HFFc6 (cell line): ENCODE measurements at regions not wholly inside any gene's neighbourhood (a gene's known extent, or its start where the extent isn't known, plus 50 kb on each side); places are given as distances from the start of the nearest gene placed in this dataset.

Source experiments
- DNase-seq: peaks from one replicate; pipeline ENCODE4 v3.0.0-alpha.2; 2018
- H3K27ac Mint-ChIP-seq: 2 replicates; pipeline ENCODE4 v1.8.0; 2020; ENCODE audit warnings: mild to moderate bottlenecking, mixed read lengths
- H3K27me3 Mint-ChIP-seq: 2 replicates; pipeline ENCODE4 v1.8.0; 2021; ENCODE audit warnings: mild to moderate bottlenecking, moderate library complexity, mixed read lengths; ENCODE audit not compliant: insufficient read depth
- H3K36me3 Mint-ChIP-seq: 2 replicates; pipeline ENCODE4 v1.8.0; 2021; ENCODE audit warnings: low read depth, mixed read lengths
- H3K4me1 Mint-ChIP-seq: 2 replicates; pipeline ENCODE4 v1.8.0; 2020; ENCODE audit warnings: low read depth, mixed read lengths
- H3K4me3 Mint-ChIP-seq: 2 replicates; pipeline ENCODE4 v1.8.0; 2020; ENCODE audit warnings: mild to moderate bottlenecking, moderate library complexity, mixed read lengths
- H3K9me3 Mint-ChIP-seq: 2 replicates; pipeline ENCODE4 v1.8.0; 2020; ENCODE audit warnings: mild to moderate bottlenecking, mixed read lengths
- TF ChIP-seq, protein P1 (sequence below): fragments of 200-600 bp; sonication (generic); IDR thresholded peaks from 2 replicates; pipeline ENCODE4 v1.5.0; 2021; ENCODE audit warnings: antibody characterized with exemption, mild to moderate bottlenecking

DNA sequence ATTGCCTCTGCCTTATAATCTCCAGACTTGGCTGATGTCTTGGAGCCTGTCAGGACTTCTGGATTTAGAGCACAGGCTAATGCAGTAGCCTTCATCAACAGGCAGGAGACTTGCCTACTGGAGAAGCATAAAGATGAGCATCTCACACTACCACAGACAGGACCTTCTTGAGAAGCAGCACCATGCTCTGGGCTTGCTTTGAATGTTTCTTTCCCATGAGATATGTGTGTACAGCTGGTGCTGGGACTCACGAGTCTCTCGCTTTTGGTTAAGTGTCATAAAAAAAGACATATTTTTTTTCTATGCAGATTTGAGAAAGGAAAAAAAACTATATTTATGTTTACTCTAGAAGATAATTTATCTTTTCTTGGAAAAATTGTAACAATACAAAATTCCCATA lies 671.3 kb downstream of the MRPL39 start:
- no peak overlapping the region for H3K4me3 Mint-ChIP-seq
- TF ChIP-seq, protein P1, sequence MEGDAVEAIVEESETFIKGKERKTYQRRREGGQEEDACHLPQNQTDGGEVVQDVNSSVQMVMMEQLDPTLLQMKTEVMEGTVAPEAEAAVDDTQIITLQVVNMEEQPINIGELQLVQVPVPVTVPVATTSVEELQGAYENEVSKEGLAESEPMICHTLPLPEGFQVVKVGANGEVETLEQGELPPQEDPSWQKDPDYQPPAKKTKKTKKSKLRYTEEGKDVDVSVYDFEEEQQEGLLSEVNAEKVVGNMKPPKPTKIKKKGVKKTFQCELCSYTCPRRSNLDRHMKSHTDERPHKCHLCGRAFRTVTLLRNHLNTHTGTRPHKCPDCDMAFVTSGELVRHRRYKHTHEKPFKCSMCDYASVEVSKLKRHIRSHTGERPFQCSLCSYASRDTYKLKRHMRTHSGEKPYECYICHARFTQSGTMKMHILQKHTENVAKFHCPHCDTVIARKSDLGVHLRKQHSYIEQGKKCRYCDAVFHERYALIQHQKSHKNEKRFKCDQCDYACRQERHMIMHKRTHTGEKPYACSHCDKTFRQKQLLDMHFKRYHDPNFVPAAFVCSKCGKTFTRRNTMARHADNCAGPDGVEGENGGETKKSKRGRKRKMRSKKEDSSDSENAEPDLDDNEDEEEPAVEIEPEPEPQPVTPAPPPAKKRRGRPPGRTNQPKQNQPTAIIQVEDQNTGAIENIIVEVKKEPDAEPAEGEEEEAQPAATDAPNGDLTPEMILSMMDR: no peak
- no peak for DNase-seq
- no peaks in the 10 kb centered on the region for H3K4me1 Mint-ChIP-seq
- no peaks in the 10 kb centered on the region for H3K9me3 Mint-ChIP-seq
- no peaks in the 10 kb centered on the region for H3K27me3 Mint-ChIP-seq
- H3K36me3 Mint-ChIP-seq: no peaks in the 10 kb centered on the region
- H3K27ac Mint-ChIP-seq: no peak overlapping the region

DNA sequence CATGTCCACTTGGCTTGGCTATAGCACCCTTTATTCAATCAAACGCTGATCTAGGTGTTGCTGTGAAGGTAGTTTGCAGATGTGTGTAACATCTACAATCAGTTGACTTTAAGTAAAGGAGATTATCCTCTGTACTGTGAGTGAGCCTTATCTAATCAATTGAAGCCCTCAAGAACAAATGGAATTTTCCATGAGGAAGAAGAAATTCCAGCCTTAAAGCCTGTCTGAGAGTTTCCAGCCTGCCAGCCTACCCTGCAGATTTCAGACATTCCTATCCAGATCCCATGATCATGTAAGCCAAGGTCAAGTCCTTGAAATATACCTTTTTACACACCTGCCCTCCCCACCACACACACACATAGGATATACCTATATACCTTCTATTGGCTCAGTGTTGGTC lies 696.7 kb downstream of the MRPL39 start:
- DNase-seq: no peak
- H3K4me3 Mint-ChIP-seq: no peak overlapping the region
- no peak overlapping the region for H3K27ac Mint-ChIP-seq
- no peaks in the 10 kb centered on the region for H3K36me3 Mint-ChIP-seq
- TF ChIP-seq, protein P1: no peak
- no peaks in the 10 kb centered on the region for H3K27me3 Mint-ChIP-seq
- no peaks in the 10 kb centered on the region for H3K9me3 Mint-ChIP-seq
- H3K4me1 Mint-ChIP-seq: no peaks in the 10 kb centered on the region

DNA sequence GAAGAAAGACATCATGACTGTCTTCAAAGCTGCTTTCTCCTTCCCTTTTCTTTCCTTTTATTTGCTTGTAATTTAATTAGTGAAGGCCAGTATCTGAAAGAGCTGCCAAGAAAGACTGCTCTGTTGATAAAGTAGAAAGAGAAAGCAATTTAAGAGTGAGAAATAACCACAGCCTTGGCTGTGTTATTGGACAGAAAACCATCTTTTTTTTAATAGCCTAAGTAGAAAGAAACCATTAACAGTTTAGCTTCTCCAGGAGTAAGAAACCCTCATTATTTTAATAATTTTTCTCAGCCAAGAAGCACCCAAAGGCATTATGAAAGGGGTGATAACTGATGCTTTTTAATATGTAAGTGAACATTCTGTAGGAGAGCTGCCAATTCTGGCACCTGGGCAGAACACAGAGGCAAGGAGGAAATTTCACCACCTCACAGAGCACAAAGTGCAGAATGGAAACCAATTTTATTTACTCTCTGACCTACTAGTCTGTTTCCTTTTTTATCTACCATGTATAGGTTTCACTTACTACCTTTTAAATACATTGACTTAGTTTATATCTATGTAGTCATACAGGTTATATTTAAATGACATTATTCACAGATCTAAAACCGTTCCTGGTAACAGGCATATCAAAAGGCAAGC lies 703.2 kb downstream of the MRPL39 start:
- Mint-ChIP-seq H3K4me3 (no peak overlapping the region), H3K27me3 (peaks cover 4% of the 10 kb centered on the region; the same call in 1 of the 2 replicates), H3K9me3 (no peaks in the 10 kb centered on the region), H3K4me1 (no peaks in the 10 kb centered on the region), H3K36me3 (no peaks in the 10 kb centered on the region), H3K27ac (no peak overlapping the region)
- no peak for DNase-seq
- TF ChIP-seq, protein P1: no peak

DNA sequence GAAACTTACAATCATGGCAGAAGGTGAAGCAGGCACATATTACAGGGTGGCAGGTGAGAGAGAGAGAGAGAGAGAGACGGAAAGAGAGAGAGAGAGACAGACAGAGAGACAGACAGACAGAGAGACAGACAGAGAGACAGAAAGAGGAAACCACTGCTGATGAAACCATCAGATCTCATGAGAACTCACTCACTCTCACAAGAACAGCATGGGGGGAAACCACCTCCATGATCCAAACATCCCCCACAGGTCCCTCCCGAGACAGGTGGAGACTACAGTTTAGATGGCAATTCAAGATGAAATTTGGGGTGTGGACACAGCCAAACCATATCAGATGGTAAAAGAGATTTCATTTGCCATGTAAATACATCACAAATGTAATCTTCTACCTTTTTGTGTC lies 708.1 kb downstream of the MRPL39 start:
- H3K4me3 Mint-ChIP-seq: no peak overlapping the region
- no peaks in the 10 kb centered on the region for H3K9me3 Mint-ChIP-seq
- TF ChIP-seq, protein P1: no peak
- H3K27me3 Mint-ChIP-seq: peaks cover 4% of the 10 kb centered on the region
- H3K4me1 Mint-ChIP-seq: peaks cover 6% of the 10 kb centered on the region; the same call in 1 of the 2 replicates
- H3K27ac Mint-ChIP-seq: no peak overlapping the region
- H3K36me3 Mint-ChIP-seq: no peaks in the 10 kb centered on the region
- no peak for DNase-seq

DNA sequence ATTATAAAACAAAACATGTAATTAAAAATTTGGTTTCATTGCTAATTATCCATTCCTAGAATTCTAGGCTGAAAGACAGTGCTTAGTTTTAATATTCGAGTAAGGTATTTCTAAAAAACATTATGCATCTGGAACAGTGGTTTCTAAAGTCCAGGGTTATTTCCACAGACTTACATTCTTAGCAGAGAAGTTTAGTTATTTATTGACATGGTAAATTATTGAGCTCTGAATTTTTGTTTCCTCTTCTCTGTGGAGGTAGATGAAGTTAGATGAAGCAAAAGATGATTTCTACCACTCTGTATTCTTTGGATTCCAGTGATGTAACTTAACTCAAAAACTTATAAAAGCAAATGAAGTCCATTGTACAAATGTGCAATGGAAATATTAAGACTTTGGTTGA lies 709.4 kb downstream of the MRPL39 start:
- Mint-ChIP-seq H3K4me3 (no peak overlapping the region), H3K36me3 (no peaks in the 10 kb centered on the region), H3K9me3 (no peaks in the 10 kb centered on the region), H3K27me3 (peaks cover 4% of the 10 kb centered on the region), H3K4me1 (peaks cover 6% of the 10 kb centered on the region; the same call in 1 of the 2 replicates), H3K27ac (no peak overlapping the region)
- TF ChIP-seq, protein P1: no peak
- DNase-seq: no peak

DNA sequence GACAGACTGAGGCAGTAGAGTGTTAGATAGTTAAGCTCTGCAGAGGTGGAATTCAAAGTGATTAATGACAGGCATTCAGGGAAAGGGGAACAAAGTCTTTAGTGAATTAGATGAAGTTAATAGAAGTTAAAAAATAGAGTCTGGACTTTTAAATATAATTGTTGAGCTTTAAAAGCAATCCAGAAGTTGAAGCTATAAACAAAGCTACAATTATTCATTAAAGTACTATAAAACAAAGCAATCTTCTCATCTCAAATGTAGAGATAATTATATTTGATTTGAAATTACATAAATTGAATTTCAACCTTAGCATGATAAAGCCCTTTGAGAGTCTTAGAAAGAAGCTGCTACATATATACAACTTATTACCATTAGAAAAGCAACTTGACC lies 710.6 kb downstream of the MRPL39 start:
- DNase-seq: no peak
- H3K4me1 Mint-ChIP-seq: peaks cover 6% of the 10 kb centered on the region; the same call in 1 of the 2 replicates
- TF ChIP-seq, protein P1: no peak
- no peak overlapping the region for H3K4me3 Mint-ChIP-seq
- no peaks in the 10 kb centered on the region; the same call in 1 of the 2 replicates for H3K27me3 Mint-ChIP-seq
- no peaks in the 10 kb centered on the region for H3K36me3 Mint-ChIP-seq
- no peaks in the 10 kb centered on the region for H3K9me3 Mint-ChIP-seq
- H3K27ac Mint-ChIP-seq: no peak overlapping the region
